ENCODE measurements at regions not wholly inside any gene's neighbourhood (a gene's known extent, or its start where the extent isn't known, plus 50 kb on each side); places are given as distances from the start of the nearest gene placed in this dataset.

- TF ChIP-seq USF1 (IDR thresholded peaks at IDR 0.05) = no peak
- no peak for TF ChIP-seq YY1 (IDR thresholded peaks at IDR 0.05; ENCODE audit: low read depth)
- no peak for TF ChIP-seq ZBTB7A (IDR thresholded peaks at IDR 0.05; ENCODE audit: low read depth)
- no peak for TF ChIP-seq TAF1 (IDR thresholded peaks at IDR 0.05; ENCODE audit: low read depth)
Measured at GRCh38 chr1:22311461-22311860, 140.2 kb upstream of the ZBTB40 start.

- TF ChIP-seq EP300 (IDR thresholded peaks at IDR 0.05; ENCODE audit: borderline replicate concordance) = no peak
- TF ChIP-seq CREB1 (IDR thresholded peaks at IDR 0.05; ENCODE audit: low read depth) = no peak
- TF ChIP-seq FOXM1 (IDR thresholded peaks at IDR 0.05; ENCODE audit: borderline replicate concordance, low read depth) = no peak
- no peak for TF ChIP-seq YY1 (IDR thresholded peaks at IDR 0.05; ENCODE audit: low read depth)
- TF ChIP-seq USF1 (IDR thresholded peaks at IDR 0.05) = no peak
- TF ChIP-seq REST (IDR thresholded peaks at IDR 0.05; ENCODE audit: low read depth) = no peak
- no peak for TF ChIP-seq CEBPB (IDR thresholded peaks at IDR 0.05)
- TF ChIP-seq TCF12 (IDR thresholded peaks at IDR 0.05; ENCODE audit: low read depth) = no peak
- no peak for TF ChIP-seq ZBTB7A (IDR thresholded peaks at IDR 0.05; ENCODE audit: low read depth)
- TF ChIP-seq TEAD4 (IDR thresholded peaks at IDR 0.05) = no peak
- TF ChIP-seq NFIC (IDR thresholded peaks at IDR 0.05) = no peak
- no peak for TF ChIP-seq TAF1 (IDR thresholded peaks at IDR 0.05; ENCODE audit: low read depth)
- TF ChIP-seq MAX (IDR thresholded peaks at IDR 0.05) = no peak
- no peak for TF ChIP-seq EGR1 (IDR thresholded peaks at IDR 0.05)
- TF ChIP-seq RAD21 (IDR thresholded peaks at IDR 0.05; ENCODE audit: low read depth) = no peak
Measured at GRCh38 chr1:22313321-22313720, 138.3 kb upstream of the ZBTB40 start.

- TF ChIP-seq CREB1 (IDR thresholded peaks at IDR 0.05; ENCODE audit: low read depth) (no peak), EGR1 (IDR thresholded peaks at IDR 0.05) (no peak), TEAD4 (IDR thresholded peaks at IDR 0.05) (no peak), RAD21 (IDR thresholded peaks at IDR 0.05; ENCODE audit: low read depth) (no peak), EP300 (IDR thresholded peaks at IDR 0.05; ENCODE audit: borderline replicate concordance) (no peak), TCF12 (IDR thresholded peaks at IDR 0.05; ENCODE audit: low read depth) (no peak), FOXM1 (IDR thresholded peaks at IDR 0.05; ENCODE audit: borderline replicate concordance, low read depth) (no peak), CEBPB (IDR thresholded peaks at IDR 0.05) (no peak), REST (IDR thresholded peaks at IDR 0.05; ENCODE audit: low read depth) (no peak), ZBTB7A (IDR thresholded peaks at IDR 0.05; ENCODE audit: low read depth) (no peak), MAX (IDR thresholded peaks at IDR 0.05) (no peak), TAF1 (IDR thresholded peaks at IDR 0.05; ENCODE audit: low read depth) (no peak)
Measured at GRCh38 chr1:22314706-22315105, 136.9 kb upstream of the ZBTB40 start.

- TF ChIP-seq YY1 (IDR thresholded peaks at IDR 0.05; ENCODE audit: low read depth) (no peak), CREB1 (IDR thresholded peaks at IDR 0.05; ENCODE audit: low read depth) (no peak), EP300 (IDR thresholded peaks at IDR 0.05; ENCODE audit: borderline replicate concordance) (no peak), NFIC (IDR thresholded peaks at IDR 0.05) (no peak), TAF1 (IDR thresholded peaks at IDR 0.05; ENCODE audit: low read depth) (no peak), CEBPB (IDR thresholded peaks at IDR 0.05) (no peak), TCF12 (IDR thresholded peaks at IDR 0.05; ENCODE audit: low read depth) (no peak), USF1 (IDR thresholded peaks at IDR 0.05) (no peak), RAD21 (IDR thresholded peaks at IDR 0.05; ENCODE audit: low read depth) (no peak), FOXM1 (IDR thresholded peaks at IDR 0.05; ENCODE audit: borderline replicate concordance, low read depth) (no peak), TEAD4 (IDR thresholded peaks at IDR 0.05) (no peak), ZBTB7A (IDR thresholded peaks at IDR 0.05; ENCODE audit: low read depth) (no peak), EGR1 (IDR thresholded peaks at IDR 0.05) (no peak), MAX (IDR thresholded peaks at IDR 0.05) (no peak), REST (IDR thresholded peaks at IDR 0.05; ENCODE audit: low read depth) (no peak)
Measured at GRCh38 chr1:22315315-22316078, 136.2 kb upstream of the ZBTB40 start.

All from Ishikawa (cell line).